IgD-negative memory B cell (primary cell): ENCODE measurements at regions not wholly inside any gene's neighbourhood (a gene's known extent, or its start where the extent isn't known, plus 50 kb on each side); places are given as distances from the start of the nearest gene placed in this dataset.
"Not testable (repeated sequence)": the region's sequence is repeated elsewhere in the genome, so short reads cannot be mapped to it uniquely, and the experiment has no call there.

Experiments used
- H3K27ac Mint-ChIP-seq, 3 donors: one replicate each; pipeline ENCODE4 v1.8.0; 2020 to 2022; ENCODE audit warnings: mild to moderate bottlenecking in 3 of 3, mixed read lengths in 3 of 3, moderate library complexity in 1 of 3
- H3K27me3 Mint-ChIP-seq: one replicate; pipeline ENCODE4 v1.8.0; 2021; ENCODE audit warnings: mixed read lengths
- H3K36me3 Mint-ChIP-seq: one replicate; pipeline ENCODE4 v1.8.0; 2020; ENCODE audit warnings: mild to moderate bottlenecking, mixed read lengths
- H3K4me1 Mint-ChIP-seq, 3 donors: one replicate each; pipeline ENCODE4 v1.8.0; 2020 to 2022; ENCODE audit warnings: mixed read lengths in 3 of 3, mild to moderate bottlenecking in 1 of 3
- H3K4me3 Mint-ChIP-seq, 4 donors: one replicate each; pipeline ENCODE4 v1.8.0; 2020 to 2022; ENCODE audit warnings: mild to moderate bottlenecking in 4 of 4, mixed read lengths in 4 of 4, moderate library complexity in 3 of 4
- H3K9me3 Mint-ChIP-seq, 3 donors: one replicate each; pipeline ENCODE4 v1.8.0; 2020 to 2021; ENCODE audit warnings: mixed read lengths in 3 of 3, mild to moderate bottlenecking in 1 of 3

- no peaks in the 10 kb centered on the region for H3K4me1 Mint-ChIP-seq
Measured at GRCh38 chr19:27859689-27860088, 1353.3 kb downstream of the UQCRFS1 start.

DNA sequence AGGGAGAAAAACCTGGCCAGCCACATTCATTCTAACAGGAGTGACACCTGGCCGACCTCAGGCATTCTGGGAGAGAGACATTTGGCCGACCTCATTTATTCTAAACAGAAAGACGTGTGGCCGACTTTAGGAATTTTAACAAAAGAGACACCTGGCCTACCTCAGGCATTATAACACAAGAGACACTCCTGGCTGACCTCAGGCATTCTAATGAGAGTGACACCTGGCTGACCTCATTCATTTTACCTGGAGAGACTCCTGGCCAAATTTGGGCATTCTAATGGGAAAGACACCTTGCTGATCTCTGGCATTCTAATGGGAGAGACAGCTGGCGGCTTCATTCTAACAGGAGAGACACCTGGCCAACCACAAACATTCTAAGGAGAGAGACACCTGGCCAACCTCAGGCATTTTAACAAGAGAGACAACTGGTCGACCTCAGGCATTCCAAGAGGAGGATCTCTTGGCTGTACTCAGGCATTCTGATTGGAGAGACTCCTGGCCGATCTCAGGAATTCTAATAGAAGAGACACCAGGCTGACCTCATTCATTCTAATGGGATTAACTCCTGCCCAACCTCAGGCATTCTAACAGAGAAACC is 1353.9 kb downstream of the UQCRFS1 start:
- H3K27ac Mint-ChIP-seq = no peak overlapping the region
- no peak overlapping the region for H3K4me3 Mint-ChIP-seq
- H3K4me1 Mint-ChIP-seq = no peaks in the 10 kb centered on the region

More at GRCh38 chr19:27859689-27860088, 1353.3 kb downstream of the UQCRFS1 start:
- H3K36me3 Mint-ChIP-seq = no peaks in the 10 kb centered on the region
- no peak overlapping the region for H3K27ac Mint-ChIP-seq
- no peaks in the 10 kb centered on the region for H3K27me3 Mint-ChIP-seq
- peaks cover 9 to 58% (median 33%) of the 10 kb centered on the region in 3 donors for H3K9me3 Mint-ChIP-seq
- H3K4me3 Mint-ChIP-seq = no peak overlapping the region

GRCh38 chr19:27852931-27853330 is 1360.0 kb downstream of the UQCRFS1 start:
- H3K4me3 Mint-ChIP-seq, H3K27me3 Mint-ChIP-seq, H3K4me1 Mint-ChIP-seq, H3K36me3 Mint-ChIP-seq, H3K27ac Mint-ChIP-seq: not testable (repeated sequence)
- peaks cover 7 to 44% (median 24%) of the 10 kb centered on the region in 3 donors for H3K9me3 Mint-ChIP-seq

More for the DNA sequence above, 1353.9 kb downstream of the UQCRFS1 start:
- Mint-ChIP-seq H3K27me3 (no peaks in the 10 kb centered on the region), H3K9me3 (peaks cover 11 to 58% (median 35%) of the 10 kb centered on the region in 3 donors), H3K36me3 (no peaks in the 10 kb centered on the region)

DNA sequence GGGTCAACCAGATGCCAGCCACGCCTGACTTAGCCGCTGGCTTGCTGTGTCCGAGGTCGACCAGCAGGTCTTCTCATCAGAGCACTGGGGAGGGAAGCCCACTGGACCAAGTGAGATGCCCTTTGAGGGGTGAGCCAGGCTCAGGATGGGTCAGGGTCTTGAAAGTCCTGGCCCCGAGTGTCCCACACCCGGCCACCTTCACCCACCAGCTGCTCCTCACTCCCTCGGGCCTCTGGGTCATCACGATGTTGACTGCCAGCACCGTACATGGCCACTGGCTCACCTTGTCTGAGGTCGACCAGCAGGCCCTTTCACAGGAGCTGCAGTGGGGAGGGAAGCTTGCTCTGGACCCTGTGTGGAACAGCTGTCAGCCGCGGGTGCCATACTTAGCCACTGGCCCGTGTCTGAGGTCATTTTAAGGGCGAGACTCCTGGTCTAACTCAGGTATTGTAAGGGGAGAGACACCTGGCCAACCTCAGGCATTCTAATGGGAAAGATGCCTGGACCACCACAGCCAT is 1361.3 kb downstream of the UQCRFS1 start:
- H3K27me3 Mint-ChIP-seq = no peaks in the 10 kb centered on the region
- H3K27ac Mint-ChIP-seq = no peak overlapping the region
- H3K4me3 Mint-ChIP-seq = no peak overlapping the region
- H3K9me3 Mint-ChIP-seq = peaks cover 9 to 45% (median 23%) of the 10 kb centered on the region in 3 donors
- no peaks in the 10 kb centered on the region for H3K4me1 Mint-ChIP-seq
- H3K36me3 Mint-ChIP-seq = peaks cover 4% of the 10 kb centered on the region

- H3K27me3 Mint-ChIP-seq = no peaks in the 10 kb centered on the region
- H3K36me3 Mint-ChIP-seq = peaks cover 6% of the 10 kb centered on the region
- no peak overlapping the region for H3K27ac Mint-ChIP-seq
- H3K4me3 Mint-ChIP-seq = no peak overlapping the region
- H3K9me3 Mint-ChIP-seq = peaks cover 13 to 40% (median 23%) of the 10 kb centered on the region in 3 donors
- no peaks in the 10 kb centered on the region for H3K4me1 Mint-ChIP-seq
Measured at GRCh38 chr19:27851002-27851481, 1361.9 kb downstream of the UQCRFS1 start.

DNA sequence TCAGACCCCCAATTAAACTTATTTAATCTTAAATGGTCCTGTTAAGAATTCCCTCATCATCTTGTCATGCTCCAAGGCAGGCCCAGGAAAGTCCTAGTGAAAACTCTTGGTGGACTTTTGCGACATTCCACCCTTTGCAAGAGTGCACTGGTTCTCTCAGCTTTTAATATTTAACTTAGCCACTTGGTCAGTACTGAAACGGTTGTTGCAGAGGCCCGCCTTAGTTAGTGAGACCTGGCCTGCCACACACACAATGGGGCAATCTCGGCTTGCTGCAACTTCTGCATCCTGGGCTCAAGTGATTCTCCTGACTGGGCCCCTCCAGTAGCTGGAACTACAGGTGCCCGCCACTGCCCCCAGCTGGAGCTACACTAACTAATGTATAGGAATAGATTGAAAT is 1366.0 kb downstream of the UQCRFS1 start:
- no peaks in the 10 kb centered on the region for H3K27me3 Mint-ChIP-seq
- no peak overlapping the region for H3K27ac Mint-ChIP-seq
- H3K4me1 Mint-ChIP-seq = peaks cover 0 to 3% (median 0%) of the 10 kb centered on the region in 3 donors
- H3K9me3 Mint-ChIP-seq = peaks cover 18 to 50% (median 22%) of the 10 kb centered on the region in 3 donors
- peaks cover 18% of the 10 kb centered on the region for H3K36me3 Mint-ChIP-seq
- peak overlapping the region in 1 of 4 donors; percentile 9 for H3K4me3 Mint-ChIP-seq

DNA sequence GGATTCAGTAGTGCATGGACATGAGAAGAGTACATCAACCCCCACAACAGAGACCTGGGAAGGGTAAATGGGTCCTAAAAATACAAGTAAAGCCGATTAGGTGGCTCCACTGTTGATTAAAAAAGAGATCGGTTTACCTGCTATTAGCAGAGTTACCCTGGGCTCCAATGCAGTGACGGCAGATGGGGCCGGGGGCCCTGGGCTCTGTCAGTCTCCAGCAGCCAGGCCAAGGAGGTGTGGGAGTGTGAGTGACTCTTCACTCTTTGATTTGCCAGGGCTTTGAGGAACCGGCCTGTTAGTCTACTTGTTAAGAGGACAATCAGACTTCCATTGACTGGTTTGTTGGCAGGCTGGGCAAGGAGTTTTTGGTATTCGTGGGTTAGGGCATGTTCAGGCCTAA is 1368.7 kb downstream of the UQCRFS1 start:
- Mint-ChIP-seq H3K27ac (no peak overlapping the region), H3K36me3 (peaks cover 20% of the 10 kb centered on the region), H3K4me1 (peaks cover 0 to 3% (median 0%) of the 10 kb centered on the region in 3 donors), H3K9me3 (peaks cover 18 to 43% (median 18%) of the 10 kb centered on the region in 3 donors), H3K4me3 (peak overlapping the region in 1 of 4 donors; percentile 39), H3K27me3 (no peaks in the 10 kb centered on the region)

GRCh38 chr19:27843861-27844260 is 1369.1 kb downstream of the UQCRFS1 start:
- Mint-ChIP-seq H3K27ac (no peak overlapping the region), H3K9me3 (peaks cover 18 to 43% (median 18%) of the 10 kb centered on the region in 3 donors)

DNA sequence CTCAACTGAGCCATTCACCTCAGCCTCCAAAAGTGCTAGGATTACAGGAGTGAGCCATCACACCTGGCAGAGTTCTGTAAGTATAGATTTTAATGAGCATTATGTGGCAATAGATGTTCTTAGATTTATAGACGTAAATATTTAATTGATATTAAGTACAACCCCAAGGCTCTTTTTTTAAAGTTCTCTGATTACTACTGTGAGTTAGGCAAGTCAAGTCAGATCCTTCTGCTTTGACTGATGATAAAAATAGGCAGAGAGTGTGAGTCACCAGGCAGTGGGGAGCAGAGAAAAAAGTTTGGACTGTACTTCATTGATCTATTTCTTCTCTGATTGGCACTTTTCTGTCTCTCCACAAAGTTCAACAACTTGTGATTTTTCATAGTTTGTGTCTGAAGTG is 1379.9 kb downstream of the UQCRFS1 start:
- Mint-ChIP-seq H3K4me1 (peaks cover 0 to 5% (median 2%) of the 10 kb centered on the region in 3 donors), H3K27me3 (no peaks in the 10 kb centered on the region), H3K27ac (no peak overlapping the region), H3K36me3 (peaks cover 2% of the 10 kb centered on the region), H3K4me3 (no peak overlapping the region), H3K9me3 (peaks cover 0 to 5% (median 2%) of the 10 kb centered on the region in 3 donors)

More at GRCh38 chr19:27843861-27844260, 1369.1 kb downstream of the UQCRFS1 start:
- H3K36me3 Mint-ChIP-seq = peaks cover 20% of the 10 kb centered on the region
- H3K4me1 Mint-ChIP-seq = peaks cover 0 to 3% (median 0%) of the 10 kb centered on the region in 3 donors
- no peak overlapping the region for H3K4me3 Mint-ChIP-seq
- H3K27me3 Mint-ChIP-seq = no peaks in the 10 kb centered on the region

- peaks cover 0 to 5% (median 2%) of the 10 kb centered on the region in 3 donors for H3K9me3 Mint-ChIP-seq
- H3K36me3 Mint-ChIP-seq = peaks cover 5% of the 10 kb centered on the region
- no peak overlapping the region for H3K27ac Mint-ChIP-seq
- no peak overlapping the region for H3K4me3 Mint-ChIP-seq
- H3K27me3 Mint-ChIP-seq = no peaks in the 10 kb centered on the region
- H3K4me1 Mint-ChIP-seq = peaks cover 0 to 5% (median 0%) of the 10 kb centered on the region in 3 donors
Measured at GRCh38 chr19:27828829-27829228, 1384.1 kb downstream of the UQCRFS1 start.

DNA sequence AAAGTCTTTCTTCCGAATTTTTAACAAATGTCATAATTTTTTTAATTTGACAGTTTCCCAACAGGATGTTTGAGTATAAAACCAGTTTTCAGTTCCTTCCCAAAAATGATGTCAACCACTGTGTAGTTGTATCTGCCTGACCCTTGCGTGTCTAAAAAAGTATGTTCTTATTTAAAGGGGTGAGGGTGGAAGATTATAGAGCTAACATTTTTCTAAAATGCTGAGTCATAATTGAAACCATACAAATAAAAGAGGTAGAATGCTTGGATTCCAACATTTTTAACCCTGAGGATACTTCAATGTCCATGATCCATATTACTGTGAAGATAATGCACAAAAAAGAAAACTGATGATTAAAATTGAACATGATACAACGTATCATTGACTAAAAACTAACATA is 1388.8 kb downstream of the UQCRFS1 start:
- H3K27ac Mint-ChIP-seq = no peak overlapping the region
- H3K9me3 Mint-ChIP-seq = peaks cover 0 to 1% (median 0%) of the 10 kb centered on the region in 3 donors
- H3K4me1 Mint-ChIP-seq = peaks cover 0 to 5% (median 5%) of the 10 kb centered on the region in 3 donors
- no peak overlapping the region for H3K4me3 Mint-ChIP-seq
- no peaks in the 10 kb centered on the region for H3K27me3 Mint-ChIP-seq
- peaks cover 12% of the 10 kb centered on the region for H3K36me3 Mint-ChIP-seq

DNA sequence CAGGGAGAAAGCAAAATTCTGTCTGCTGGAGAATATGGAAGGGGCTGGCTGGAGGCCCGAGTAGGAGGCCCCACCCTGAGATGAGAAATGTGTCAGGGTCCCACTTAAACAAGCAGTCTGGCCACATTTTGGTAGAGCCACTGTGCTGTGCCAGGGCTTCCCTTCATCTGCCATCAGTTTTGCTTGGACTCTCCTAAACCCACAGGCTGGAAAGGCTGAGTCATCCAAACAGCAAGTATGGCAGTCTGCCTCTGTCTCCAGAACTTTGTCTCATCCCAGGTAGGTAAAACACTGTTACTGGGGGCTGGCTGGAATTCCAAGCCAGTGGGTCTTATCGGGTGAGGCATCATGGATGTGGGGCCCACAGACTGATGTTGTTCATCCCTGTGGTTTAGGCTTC is 1390.6 kb downstream of the UQCRFS1 start:
- Mint-ChIP-seq H3K36me3 (peaks cover 10% of the 10 kb centered on the region), H3K4me1 (peaks cover 0 to 5% (median 0%) of the 10 kb centered on the region in 3 donors), H3K4me3 (no peak overlapping the region), H3K27ac (no peak overlapping the region), H3K27me3 (no peaks in the 10 kb centered on the region), H3K9me3 (peaks cover 2 to 6% (median 4%) of the 10 kb centered on the region in 3 donors)

DNA sequence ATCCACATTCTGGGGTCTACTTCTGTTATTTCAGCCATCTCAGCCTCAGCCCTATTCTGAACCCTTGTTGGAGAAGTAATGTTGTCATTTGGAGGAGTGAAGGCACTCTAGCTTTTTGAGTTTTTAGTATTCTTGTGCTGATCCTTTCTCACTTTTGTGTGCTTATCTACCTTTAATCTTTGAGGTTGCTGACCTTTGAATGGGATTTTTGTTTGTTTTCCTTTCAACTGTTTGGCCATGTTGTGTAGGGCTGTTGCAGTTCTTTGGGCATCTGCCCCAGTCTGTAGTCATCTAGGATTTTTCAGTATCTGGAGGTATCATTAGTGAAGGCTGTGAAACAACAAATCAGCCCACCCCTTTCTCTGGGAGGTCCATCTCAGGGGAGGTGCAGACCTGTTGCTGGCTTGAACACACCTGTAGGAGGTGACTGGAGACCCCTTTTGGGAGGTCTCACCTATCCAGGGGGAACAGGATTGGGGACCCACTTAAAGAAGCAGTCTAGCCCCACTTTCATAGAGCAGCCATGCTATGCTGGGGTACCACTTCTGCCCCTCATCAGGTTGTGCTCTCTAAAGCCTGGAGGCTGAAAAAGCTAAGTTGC is 1391.4 kb downstream of the UQCRFS1 start:
- H3K36me3 Mint-ChIP-seq = peaks cover 9% of the 10 kb centered on the region
- no peaks in the 10 kb centered on the region for H3K27me3 Mint-ChIP-seq
- peak overlapping the region in 1 of 3 donors; percentile 40 for H3K27ac Mint-ChIP-seq
- H3K4me3 Mint-ChIP-seq = no peak overlapping the region
- peaks cover 0 to 5% (median 0%) of the 10 kb centered on the region in 3 donors for H3K4me1 Mint-ChIP-seq
- H3K9me3 Mint-ChIP-seq = peaks cover 2 to 14% (median 8%) of the 10 kb centered on the region in 3 donors

DNA sequence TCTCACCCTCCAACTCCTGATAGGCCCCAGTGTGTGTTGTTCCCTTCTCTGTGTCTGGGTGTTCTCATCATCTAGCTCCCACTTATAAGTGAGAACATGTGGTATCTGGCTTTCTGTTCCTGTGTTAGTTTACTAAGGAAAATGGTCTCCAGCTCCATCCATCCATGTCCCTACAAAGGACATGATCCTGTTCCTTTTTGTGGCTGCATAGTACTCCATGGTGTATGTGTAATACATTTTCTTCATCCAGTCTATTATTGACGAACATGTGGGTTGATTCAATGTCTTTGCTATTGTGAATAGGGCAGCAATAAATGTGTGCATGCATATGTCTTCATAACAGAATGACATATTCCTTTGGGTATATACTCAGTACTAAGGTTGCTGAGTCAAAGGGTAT is 1397.0 kb downstream of the UQCRFS1 start:
- peaks cover 3% of the 10 kb centered on the region for H3K36me3 Mint-ChIP-seq
- no peak overlapping the region for H3K27ac Mint-ChIP-seq
- no peak overlapping the region for H3K4me3 Mint-ChIP-seq
- no peaks in the 10 kb centered on the region for H3K27me3 Mint-ChIP-seq
- peaks cover 6 to 22% (median 12%) of the 10 kb centered on the region in 3 donors for H3K9me3 Mint-ChIP-seq
- peaks cover 0 to 1% (median 0%) of the 10 kb centered on the region in 3 donors for H3K4me1 Mint-ChIP-seq

- not testable (repeated sequence) for H3K4me1 Mint-ChIP-seq, H3K27me3 Mint-ChIP-seq, H3K36me3 Mint-ChIP-seq, H3K4me3 Mint-ChIP-seq, H3K27ac Mint-ChIP-seq
- H3K9me3 Mint-ChIP-seq = peaks cover 8 to 22% (median 16%) of the 10 kb centered on the region in 3 donors
Measured at GRCh38 chr19:27814834-27815233, 1398.1 kb downstream of the UQCRFS1 start.
